Right atrium auricular region (tissue), 2 donors: ENCODE measurements at regions not wholly inside any gene's neighbourhood (a gene's known extent, or its start where the extent isn't known, plus 50 kb on each side); places are given as distances from the start of the nearest gene placed in this dataset.

Source experiments
- DNase-seq: peaks from one replicate; pipeline ENCODE4 v3.0.0-alpha.2; 2019; ENCODE audit warnings: low spot score
- H3K27ac ChIP-seq, 2 donors: fragments of 200-600 bp; sonication (generic); 1 replicate in 1 of 2; 2 replicates in 1 of 2; pipeline ENCODE4 v1.5.1; 2016 to 2019
- H3K27me3 ChIP-seq, 2 donors: fragments of 200-600 bp; sonication (generic); one replicate each; pipeline versions ENCODE4 v1.5.1 to v1.6.0; 2017 to 2019
- H3K36me3 ChIP-seq: fragments of 200-600 bp; sonication (generic); one replicate; pipeline ENCODE4 v1.5.1; 2016
- H3K4me1 ChIP-seq, 2 donors: fragments of 200-600 bp; sonication (generic); one replicate each; pipeline versions ENCODE4 v1.5.1 to v1.6.0; 2017 to 2019
- H3K4me3 ChIP-seq, 2 donors: fragments of 200-600 bp; sonication (generic); 1 replicate in 1 of 2; 2 replicates in 1 of 2; pipeline ENCODE4 v1.5.1; 2017 to 2019; ENCODE audit warnings: mild to moderate bottlenecking in 1 of 2, moderate library complexity in 1 of 2
- H3K9me3 ChIP-seq, 2 donors: fragments of 200-600 bp; sonication (generic); one replicate each; pipeline ENCODE4 v1.5.1; 2019
- TF ChIP-seq, protein P1 (sequence below), 2 donors: fragments of 200-600 bp; sonication (generic); IDR thresholded peaks; one replicate each; pipeline ENCODE4 v1.5.1; 2019; ENCODE audit warnings: antibody characterized with exemption in 2 of 2

DNA sequence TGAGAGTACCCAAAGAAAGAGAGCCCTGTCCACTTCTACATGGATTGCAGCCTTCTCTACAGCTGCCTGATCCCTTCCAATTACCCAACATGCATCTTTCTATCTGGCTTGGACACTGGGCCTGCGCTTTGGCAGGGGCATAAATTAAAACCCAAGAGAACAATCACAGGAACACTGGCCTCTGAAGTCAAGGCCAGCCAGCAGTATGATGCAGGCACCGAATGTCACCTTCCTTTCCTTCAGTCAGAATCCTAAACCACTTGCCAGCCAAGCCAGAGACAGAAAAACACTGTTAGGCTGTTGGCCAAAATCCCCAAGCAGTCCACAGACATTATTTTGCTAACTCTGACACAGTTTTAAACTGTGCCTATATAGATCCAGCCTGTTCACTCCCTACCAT is 113.7 kb downstream of the DUSP6 start:
- peak; percentile 67 for DNase-seq
- peaks cover 0 to 16% of the 10 kb centered on the region in 2 donors for H3K4me1 ChIP-seq
- TF ChIP-seq, protein P1, sequence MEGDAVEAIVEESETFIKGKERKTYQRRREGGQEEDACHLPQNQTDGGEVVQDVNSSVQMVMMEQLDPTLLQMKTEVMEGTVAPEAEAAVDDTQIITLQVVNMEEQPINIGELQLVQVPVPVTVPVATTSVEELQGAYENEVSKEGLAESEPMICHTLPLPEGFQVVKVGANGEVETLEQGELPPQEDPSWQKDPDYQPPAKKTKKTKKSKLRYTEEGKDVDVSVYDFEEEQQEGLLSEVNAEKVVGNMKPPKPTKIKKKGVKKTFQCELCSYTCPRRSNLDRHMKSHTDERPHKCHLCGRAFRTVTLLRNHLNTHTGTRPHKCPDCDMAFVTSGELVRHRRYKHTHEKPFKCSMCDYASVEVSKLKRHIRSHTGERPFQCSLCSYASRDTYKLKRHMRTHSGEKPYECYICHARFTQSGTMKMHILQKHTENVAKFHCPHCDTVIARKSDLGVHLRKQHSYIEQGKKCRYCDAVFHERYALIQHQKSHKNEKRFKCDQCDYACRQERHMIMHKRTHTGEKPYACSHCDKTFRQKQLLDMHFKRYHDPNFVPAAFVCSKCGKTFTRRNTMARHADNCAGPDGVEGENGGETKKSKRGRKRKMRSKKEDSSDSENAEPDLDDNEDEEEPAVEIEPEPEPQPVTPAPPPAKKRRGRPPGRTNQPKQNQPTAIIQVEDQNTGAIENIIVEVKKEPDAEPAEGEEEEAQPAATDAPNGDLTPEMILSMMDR (IDR thresholded peaks at IDR 0.05): no peak

DNA sequence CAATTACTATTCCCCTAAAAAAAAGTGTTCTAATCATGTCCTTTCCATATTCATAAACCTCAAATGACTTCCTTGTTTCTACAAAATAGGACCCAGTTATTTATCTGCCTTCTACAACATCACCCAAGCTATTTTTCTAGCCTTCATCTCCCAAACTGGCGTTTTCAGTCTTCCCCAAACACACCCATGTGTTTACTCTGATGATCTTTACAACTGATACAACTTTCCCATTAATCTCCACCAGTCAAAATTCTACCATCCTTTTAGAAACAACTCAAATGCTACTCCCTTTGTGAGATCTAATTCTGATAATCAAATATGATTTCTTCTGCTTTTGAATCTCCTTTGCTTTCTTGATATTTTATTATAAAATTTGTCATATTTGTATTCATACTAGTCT is 114.5 kb downstream of the DUSP6 start:
- Histone ChIP-seq H3K27ac (peak overlapping the region in 1 of 2 donors; percentile 60), H3K4me1 (peaks cover 0 to 16% of the 10 kb centered on the region in 2 donors), H3K27me3 (no peaks in the 10 kb centered on the region), H3K4me3 (no peak overlapping the region), H3K36me3 (no peaks in the 10 kb centered on the region), H3K9me3 (peaks cover 0 to 7% of the 10 kb centered on the region in 2 donors)
- DNase-seq: no peak
- TF ChIP-seq, protein P1 (IDR thresholded peaks at IDR 0.05): no peak

More for the DNA sequence above, 113.7 kb downstream of the DUSP6 start:
- H3K27ac ChIP-seq: peak overlapping the region; percentile 14 to 60
- H3K9me3 ChIP-seq: peaks cover 0 to 7% of the 10 kb centered on the region in 2 donors
- no peak overlapping the region for H3K4me3 ChIP-seq
- H3K27me3 ChIP-seq: no peaks in the 10 kb centered on the region
- no peaks in the 10 kb centered on the region for H3K36me3 ChIP-seq

DNA sequence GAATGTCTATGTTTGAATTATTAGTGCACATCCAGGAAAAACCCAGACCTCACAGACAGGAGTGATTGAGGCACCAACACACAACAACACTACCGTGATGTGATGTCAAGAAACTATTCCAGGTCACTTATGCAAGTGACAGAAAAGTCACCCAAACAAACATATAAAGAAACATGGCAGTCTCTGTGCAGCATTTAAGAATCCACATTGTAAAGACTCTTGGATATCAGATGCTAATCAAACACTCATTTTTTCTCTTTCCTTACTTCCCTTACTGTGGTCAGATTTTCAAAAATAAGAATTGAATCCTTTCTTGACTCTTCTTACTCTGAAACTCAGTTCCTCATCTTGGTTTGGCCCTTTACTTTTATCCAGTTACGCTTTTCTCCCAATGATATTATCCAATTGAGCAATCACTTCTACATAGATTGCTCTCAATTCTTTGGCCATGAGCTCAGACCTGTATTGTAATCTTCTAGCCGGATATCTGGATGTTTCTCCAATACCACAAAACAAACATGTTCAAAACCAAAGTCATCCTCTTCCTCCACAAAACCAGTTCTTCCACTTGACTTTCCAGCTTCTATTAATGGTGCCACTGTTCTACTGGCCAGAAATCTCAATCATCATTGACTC is 115.4 kb downstream of the DUSP6 start:
- no peak overlapping the region for H3K4me3 ChIP-seq
- peaks cover 0 to 7% of the 10 kb centered on the region in 2 donors for H3K9me3 ChIP-seq
- H3K4me1 ChIP-seq: peaks cover 0 to 16% of the 10 kb centered on the region in 2 donors
- H3K27ac ChIP-seq: no peak overlapping the region
- TF ChIP-seq, protein P1 (IDR thresholded peaks at IDR 0.05): no peak
- H3K36me3 ChIP-seq: no peaks in the 10 kb centered on the region
- no peaks in the 10 kb centered on the region for H3K27me3 ChIP-seq
- no peak for DNase-seq

DNA sequence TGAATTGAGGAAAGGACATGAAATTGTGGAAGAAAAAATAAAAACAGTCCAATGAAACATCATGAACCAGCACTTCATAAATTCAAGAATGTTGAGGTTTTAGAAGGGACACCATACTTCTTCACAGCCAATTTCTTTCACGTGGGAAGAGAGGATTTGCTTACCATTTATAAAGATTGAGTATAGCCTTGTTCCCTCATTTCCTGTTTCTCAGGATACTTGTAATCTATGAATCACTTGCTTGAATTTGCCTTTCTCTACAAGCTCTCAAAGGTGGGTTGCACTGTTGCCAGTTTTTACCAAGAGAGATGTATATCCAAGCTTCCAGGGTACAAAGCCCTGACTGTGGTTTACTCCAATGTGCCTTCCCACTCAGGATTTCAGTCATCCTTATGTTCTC is 116.1 kb downstream of the DUSP6 start:
- Histone ChIP-seq H3K9me3 (peaks cover 0 to 2% of the 10 kb centered on the region in 2 donors), H3K4me3 (no peak overlapping the region), H3K36me3 (no peaks in the 10 kb centered on the region), H3K27ac (no peak overlapping the region), H3K4me1 (peaks cover 0 to 16% of the 10 kb centered on the region in 2 donors), H3K27me3 (no peaks in the 10 kb centered on the region)
- no peak for DNase-seq
- TF ChIP-seq, protein P1 (IDR thresholded peaks at IDR 0.05): no peak

DNA sequence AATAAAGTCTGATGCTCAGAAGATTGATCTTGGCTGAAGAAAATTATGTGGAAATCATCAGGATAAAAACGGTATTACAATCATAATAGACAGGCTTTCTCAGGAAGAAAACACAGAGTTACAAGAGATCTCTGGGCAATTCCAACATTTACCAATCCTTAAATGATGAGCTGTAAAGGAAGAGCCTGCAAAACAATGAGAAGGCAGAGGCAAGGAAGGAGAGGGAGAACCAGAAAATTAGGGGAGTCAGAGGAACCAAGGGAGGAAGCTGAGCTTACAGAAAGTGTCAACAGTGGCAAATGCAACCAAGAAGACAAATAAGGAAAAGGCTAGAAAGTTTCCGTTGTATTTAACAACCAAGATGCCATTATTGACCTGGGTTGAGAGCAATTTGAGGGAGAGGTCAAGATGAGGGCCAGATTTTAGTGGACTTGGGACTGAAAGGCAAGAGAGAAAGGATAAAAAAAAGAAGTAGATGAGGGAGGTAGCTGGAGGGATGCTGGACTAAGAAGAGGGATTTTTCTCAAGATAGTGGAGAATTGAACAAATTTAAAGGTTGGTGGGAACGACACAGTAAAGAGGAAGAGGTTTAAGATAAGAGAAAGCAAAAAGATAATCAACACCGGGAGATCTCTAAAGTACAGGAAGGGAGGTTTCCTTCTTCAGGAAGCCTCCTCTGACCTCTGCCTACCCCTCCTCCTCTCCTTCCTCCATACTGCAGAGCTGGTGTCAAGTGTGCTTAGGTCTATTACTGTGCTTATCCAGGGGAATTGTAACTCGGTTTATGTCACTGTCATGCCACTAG is 116.9 kb downstream of the DUSP6 start:
- Histone ChIP-seq H3K36me3 (no peaks in the 10 kb centered on the region), H3K4me3 (no peak overlapping the region), H3K27ac (no peak overlapping the region), H3K27me3 (no peaks in the 10 kb centered on the region), H3K4me1 (peaks cover 0 to 16% of the 10 kb centered on the region in 2 donors), H3K9me3 (no peaks in the 10 kb centered on the region)
- no peak for DNase-seq
- TF ChIP-seq, protein P1 (IDR thresholded peaks at IDR 0.05): no peak
